DLD1 (cell line): ENCODE measurements at regions not wholly inside any gene's neighbourhood (a gene's known extent, or its start where the extent isn't known, plus 50 kb on each side); places are given as distances from the start of the nearest gene placed in this dataset.

Experiments used
- in situ Hi-C: cut with HindIII; loops from 2 replicates; pipeline ENCODE4 v1.10.0; 2017; ENCODE audit warnings: low sequenced_read_pairs

GRCh38 chr12:107318806-107319532, 225.6 kb upstream of the CRY1 start:
- in situ Hi-C loops, result no loop called here

- in situ Hi-C loops, result no loop called here
Measured at GRCh38 chr12:107319533-107320032, 226.2 kb upstream of the CRY1 start.

- in situ Hi-C loops, result no loop called here
Measured at GRCh38 chr12:107320033-107320928, 226.9 kb upstream of the CRY1 start.

GRCh38 chr12:107320929-107321631, 227.7 kb upstream of the CRY1 start:
- in situ Hi-C loops, result no loop called here

- in situ Hi-C loops, result no loop called here
Measured at GRCh38 chr12:107322063-107322462, 228.7 kb upstream of the CRY1 start.

- in situ Hi-C loops, result no loop called here
Measured at GRCh38 chr12:107325075-107325608, 231.8 kb upstream of the CRY1 start.

GRCh38 chr12:107326237-107326636, 232.9 kb upstream of the CRY1 start:
- in situ Hi-C loops, result no loop called here

- in situ Hi-C loops, result no loop called here
Measured at GRCh38 chr12:107327651-107328182, 234.4 kb upstream of the CRY1 start.

- in situ Hi-C loops, result no loop called here
Measured at GRCh38 chr12:107328442-107329133, 235.2 kb upstream of the CRY1 start.

- in situ Hi-C loops, result loop anchor here (10.0 kb wide), 1 partner anchor 185 kb away; no protein-coding TSS in a partner anchor
Measured at GRCh38 chr12:107329569-107330324, 236.4 kb upstream of the CRY1 start.

GRCh38 chr12:107330831-107331431, 237.6 kb upstream of the CRY1 start:
- in situ Hi-C loops, result loop anchor here (10.0 kb wide), 1 partner anchor 186 kb away; no protein-coding TSS in a partner anchor

GRCh38 chr12:107331471-107331870, 238.1 kb upstream of the CRY1 start:
- in situ Hi-C loops, result loop anchor here (10.0 kb wide), 1 partner anchor 187 kb away; no protein-coding TSS in a partner anchor

GRCh38 chr12:107331912-107332311, 238.6 kb upstream of the CRY1 start:
- in situ Hi-C loops, result loop anchor here (10.0 kb wide), 1 partner anchor 187 kb away; no protein-coding TSS in a partner anchor

- in situ Hi-C loops, result loop anchor here (10.0 kb wide), 1 partner anchor 188 kb away; no protein-coding TSS in a partner anchor
Measured at GRCh38 chr12:107332743-107333142, 239.4 kb upstream of the CRY1 start.

GRCh38 chr12:107335802-107336570, 242.6 kb upstream of the CRY1 start:
- in situ Hi-C loops, result loop anchor here (10.0 kb wide), 1 partner anchor 191 kb away; no protein-coding TSS in a partner anchor

GRCh38 chr12:107336695-107337094, 243.3 kb upstream of the CRY1 start:
- in situ Hi-C loops, result loop anchor here (10.0 kb wide), 1 partner anchor 192 kb away; no protein-coding TSS in a partner anchor

- in situ Hi-C loops, result loop anchor here (10.0 kb wide), 1 partner anchor 193 kb away; no protein-coding TSS in a partner anchor
Measured at GRCh38 chr12:107337346-107338095, 244.2 kb upstream of the CRY1 start.
